ENCODE measurements at regions not wholly inside any gene's neighbourhood (a gene's known extent, or its start where the extent isn't known, plus 50 kb on each side); places are given as distances from the start of the nearest gene placed in this dataset.

DNA sequence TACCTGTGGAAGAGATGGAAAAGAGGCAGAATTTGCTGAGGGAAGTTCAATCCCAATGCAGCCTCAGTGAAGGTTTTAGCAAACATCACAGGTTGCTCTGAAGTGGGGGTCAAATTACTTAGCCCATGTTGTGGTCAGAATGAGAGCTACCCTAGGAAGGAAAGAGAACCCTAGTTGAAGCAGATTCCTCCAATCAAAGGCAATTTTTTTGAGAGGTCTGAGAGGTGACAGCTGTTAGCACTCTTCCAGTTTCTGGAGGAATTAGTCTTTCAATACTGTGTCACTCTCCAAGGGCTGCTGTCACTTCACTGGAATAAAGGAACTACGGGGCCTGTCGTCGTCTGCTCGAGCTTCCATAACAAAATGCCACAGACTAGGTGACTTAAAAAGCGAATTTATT lies 584.2 kb upstream of the DPPA4 start:
- TF ChIP-seq, protein P1, sequence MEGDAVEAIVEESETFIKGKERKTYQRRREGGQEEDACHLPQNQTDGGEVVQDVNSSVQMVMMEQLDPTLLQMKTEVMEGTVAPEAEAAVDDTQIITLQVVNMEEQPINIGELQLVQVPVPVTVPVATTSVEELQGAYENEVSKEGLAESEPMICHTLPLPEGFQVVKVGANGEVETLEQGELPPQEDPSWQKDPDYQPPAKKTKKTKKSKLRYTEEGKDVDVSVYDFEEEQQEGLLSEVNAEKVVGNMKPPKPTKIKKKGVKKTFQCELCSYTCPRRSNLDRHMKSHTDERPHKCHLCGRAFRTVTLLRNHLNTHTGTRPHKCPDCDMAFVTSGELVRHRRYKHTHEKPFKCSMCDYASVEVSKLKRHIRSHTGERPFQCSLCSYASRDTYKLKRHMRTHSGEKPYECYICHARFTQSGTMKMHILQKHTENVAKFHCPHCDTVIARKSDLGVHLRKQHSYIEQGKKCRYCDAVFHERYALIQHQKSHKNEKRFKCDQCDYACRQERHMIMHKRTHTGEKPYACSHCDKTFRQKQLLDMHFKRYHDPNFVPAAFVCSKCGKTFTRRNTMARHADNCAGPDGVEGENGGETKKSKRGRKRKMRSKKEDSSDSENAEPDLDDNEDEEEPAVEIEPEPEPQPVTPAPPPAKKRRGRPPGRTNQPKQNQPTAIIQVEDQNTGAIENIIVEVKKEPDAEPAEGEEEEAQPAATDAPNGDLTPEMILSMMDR (IDR thresholded peaks at IDR 0.05) = no peak
- Mint-ChIP-seq H3K27me3 (ENCODE audit: insufficient read depth) (no peaks in the 10 kb centered on the region), H3K4me3 (no peak overlapping the region), H3K27ac (no peak overlapping the region), H3K36me3 (ENCODE audit: low read depth) (no peaks in the 10 kb centered on the region), H3K9me3 (no peaks in the 10 kb centered on the region), H3K4me1 (ENCODE audit: low read depth) (peaks cover 46% of the 10 kb centered on the region)
- DNase-seq = no peak

DNA sequence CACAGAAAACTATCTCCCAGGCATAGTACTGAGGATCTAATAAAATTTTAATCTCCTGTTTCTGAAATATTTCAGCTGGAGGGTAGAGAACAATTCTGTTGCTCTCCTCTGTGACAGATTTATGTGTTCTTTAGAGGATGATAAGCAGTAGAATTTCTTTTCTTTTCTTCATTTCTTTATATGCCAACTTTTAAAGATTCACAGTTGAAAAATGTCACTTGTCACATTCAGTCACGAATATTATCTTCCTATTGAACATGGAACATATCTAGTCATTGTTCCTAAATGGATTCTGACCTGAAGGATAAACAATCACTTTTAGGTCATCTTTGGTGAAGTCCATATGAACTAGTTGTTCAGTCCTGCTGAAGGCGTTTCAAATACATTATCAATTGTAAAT lies 585.5 kb upstream of the DPPA4 start:
- no peak overlapping the region for H3K27ac Mint-ChIP-seq
- peaks cover 59% of the 10 kb centered on the region for H3K4me1 Mint-ChIP-seq (ENCODE audit: low read depth)
- no peaks in the 10 kb centered on the region for H3K9me3 Mint-ChIP-seq
- TF ChIP-seq, protein P1 (IDR thresholded peaks at IDR 0.05) = no peak
- no peaks in the 10 kb centered on the region for H3K36me3 Mint-ChIP-seq (ENCODE audit: low read depth)
- H3K4me3 Mint-ChIP-seq = no peak overlapping the region
- DNase-seq = no peak
- no peaks in the 10 kb centered on the region for H3K27me3 Mint-ChIP-seq (ENCODE audit: insufficient read depth)

DNA sequence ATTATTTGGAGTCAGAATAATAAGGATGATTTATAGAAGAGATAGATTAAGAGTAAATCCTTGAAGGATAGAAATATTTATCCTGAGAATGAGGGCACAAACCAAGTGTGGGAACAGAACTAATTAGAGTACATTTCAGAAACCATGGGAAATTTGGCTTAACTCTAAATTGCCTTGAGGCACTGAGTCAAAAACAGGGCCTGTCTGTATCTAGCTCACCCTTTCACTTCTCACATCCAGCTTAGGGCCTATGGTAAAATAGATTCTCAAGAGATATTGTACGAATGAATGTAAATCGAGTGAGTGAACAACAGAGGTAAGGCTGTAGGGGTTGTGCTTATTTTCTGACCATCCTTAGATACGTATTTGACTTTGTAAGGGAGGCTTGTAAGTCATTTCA lies 586.1 kb upstream of the DPPA4 start:
- Mint-ChIP-seq H3K36me3 (ENCODE audit: low read depth) (no peaks in the 10 kb centered on the region), H3K4me3 (no peak overlapping the region), H3K9me3 (no peaks in the 10 kb centered on the region), H3K27ac (no peak overlapping the region), H3K4me1 (ENCODE audit: low read depth) (peaks cover 65% of the 10 kb centered on the region), H3K27me3 (ENCODE audit: insufficient read depth) (no peaks in the 10 kb centered on the region)
- TF ChIP-seq, protein P1 (IDR thresholded peaks at IDR 0.05) = no peak
- no peak for DNase-seq

DNA sequence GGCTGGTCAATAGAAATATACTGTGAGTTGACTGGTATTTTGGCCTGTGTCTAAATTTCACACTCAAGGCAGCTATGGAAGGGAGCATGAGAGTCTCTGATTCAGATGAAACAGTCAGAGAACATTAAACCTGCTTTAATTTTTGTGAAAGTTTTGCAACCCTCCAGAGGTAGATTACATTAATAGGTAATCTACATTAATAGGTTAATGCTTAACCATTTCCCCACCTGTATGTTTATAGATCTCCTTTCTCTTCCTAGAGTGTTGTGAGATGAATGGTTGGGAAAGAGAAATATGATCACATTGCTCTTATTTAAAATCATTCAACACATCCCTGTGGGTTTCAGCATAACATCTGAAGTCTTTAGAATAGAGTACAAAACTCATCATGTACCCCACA lies 586.9 kb upstream of the DPPA4 start:
- Mint-ChIP-seq H3K27me3 (ENCODE audit: insufficient read depth) (no peaks in the 10 kb centered on the region), H3K4me3 (no peak overlapping the region), H3K36me3 (ENCODE audit: low read depth) (no peaks in the 10 kb centered on the region), H3K9me3 (no peaks in the 10 kb centered on the region), H3K27ac (no peak overlapping the region), H3K4me1 (ENCODE audit: low read depth) (peaks cover 60% of the 10 kb centered on the region)
- TF ChIP-seq, protein P1 (IDR thresholded peaks at IDR 0.05) = no peak
- DNase-seq = no peak

- Mint-ChIP-seq H3K9me3 (no peaks in the 10 kb centered on the region), H3K27ac (peak overlapping the region; percentile 93), H3K4me1 (ENCODE audit: low read depth) (peaks cover 77% of the 10 kb centered on the region), H3K36me3 (ENCODE audit: low read depth) (no peaks in the 10 kb centered on the region), H3K4me3 (no peak overlapping the region), H3K27me3 (ENCODE audit: insufficient read depth) (no peaks in the 10 kb centered on the region)
- no peak for DNase-seq
- TF ChIP-seq, protein P1 (IDR thresholded peaks at IDR 0.05) = no peak
These were observed 589.0 kb upstream of the DPPA4 start for GRCh38 chr3:109926376-109926775.

- TF ChIP-seq, protein P1 (IDR thresholded peaks at IDR 0.05) = no peak
- peak; percentile 94 for DNase-seq
- Mint-ChIP-seq H3K27ac (peak overlapping the region; percentile 93), H3K9me3 (no peaks in the 10 kb centered on the region), H3K27me3 (ENCODE audit: insufficient read depth) (no peaks in the 10 kb centered on the region), H3K36me3 (ENCODE audit: low read depth) (no peaks in the 10 kb centered on the region), H3K4me3 (peak overlapping the region; percentile 49), H3K4me1 (ENCODE audit: low read depth) (peaks cover 85% of the 10 kb centered on the region)
These were observed 589.8 kb upstream of the DPPA4 start for GRCh38 chr3:109927161-109927560.

All from HFFc6 (cell line).